ENCODE measurements at regions not wholly inside any gene's neighbourhood (a gene's known extent, or its start where the extent isn't known, plus 50 kb on each side); places are given as distances from the start of the nearest gene placed in this dataset.

GRCh38 chr1:193680247-193680923 is 494.0 kb upstream of the B3GALT2 start:
- Histone ChIP-seq H3K79me2 (ENCODE audit: insufficient read depth, low read length) (no peaks in the 10 kb centered on the region), H3K27me3 (ENCODE audit: insufficient read depth, low read length, poor library complexity) (no peaks in the 10 kb centered on the region), H3K4me2 (ENCODE audit: insufficient read depth, low read length) (no peak overlapping the region), H3K9me3 (ENCODE audit: insufficient read depth, low read length, severe bottlenecking) (no peaks in the 10 kb centered on the region), H3K36me3 (ENCODE audit: insufficient read depth, low read length) (no peaks in the 10 kb centered on the region), H3K4me1 (ENCODE audit: insufficient read depth, low read length) (no peaks in the 10 kb centered on the region), H3K27ac (ENCODE audit: low read length) (no peak overlapping the region), H2AFZ (ENCODE audit: low read depth, low read length) (no peak overlapping the region), H4K20me1 (ENCODE audit: insufficient read depth, low read length) (no peaks in the 10 kb centered on the region), H3K4me3 (ENCODE audit: low read depth in 1 of 2, low read length in 2 of 2) (no peak overlapping the region), H3K9ac (ENCODE audit: low read depth, low read length) (no peak overlapping the region)
- DNase-seq (no peak), ATAC-seq (ENCODE audit: insufficient read depth, low read depth) (no peak)
- TF ChIP-seq EZH2 (IDR thresholded peaks at IDR 0.05; ENCODE audit: borderline replicate concordance, low read depth, low read length, severe bottlenecking), result no peak
- TF ChIP-seq, protein P1, sequence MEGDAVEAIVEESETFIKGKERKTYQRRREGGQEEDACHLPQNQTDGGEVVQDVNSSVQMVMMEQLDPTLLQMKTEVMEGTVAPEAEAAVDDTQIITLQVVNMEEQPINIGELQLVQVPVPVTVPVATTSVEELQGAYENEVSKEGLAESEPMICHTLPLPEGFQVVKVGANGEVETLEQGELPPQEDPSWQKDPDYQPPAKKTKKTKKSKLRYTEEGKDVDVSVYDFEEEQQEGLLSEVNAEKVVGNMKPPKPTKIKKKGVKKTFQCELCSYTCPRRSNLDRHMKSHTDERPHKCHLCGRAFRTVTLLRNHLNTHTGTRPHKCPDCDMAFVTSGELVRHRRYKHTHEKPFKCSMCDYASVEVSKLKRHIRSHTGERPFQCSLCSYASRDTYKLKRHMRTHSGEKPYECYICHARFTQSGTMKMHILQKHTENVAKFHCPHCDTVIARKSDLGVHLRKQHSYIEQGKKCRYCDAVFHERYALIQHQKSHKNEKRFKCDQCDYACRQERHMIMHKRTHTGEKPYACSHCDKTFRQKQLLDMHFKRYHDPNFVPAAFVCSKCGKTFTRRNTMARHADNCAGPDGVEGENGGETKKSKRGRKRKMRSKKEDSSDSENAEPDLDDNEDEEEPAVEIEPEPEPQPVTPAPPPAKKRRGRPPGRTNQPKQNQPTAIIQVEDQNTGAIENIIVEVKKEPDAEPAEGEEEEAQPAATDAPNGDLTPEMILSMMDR (IDR thresholded peaks at IDR 0.05; ENCODE audit: borderline replicate concordance, extremely low read depth, low read length, poor library complexity, severe bottlenecking), result no peak

DNA sequence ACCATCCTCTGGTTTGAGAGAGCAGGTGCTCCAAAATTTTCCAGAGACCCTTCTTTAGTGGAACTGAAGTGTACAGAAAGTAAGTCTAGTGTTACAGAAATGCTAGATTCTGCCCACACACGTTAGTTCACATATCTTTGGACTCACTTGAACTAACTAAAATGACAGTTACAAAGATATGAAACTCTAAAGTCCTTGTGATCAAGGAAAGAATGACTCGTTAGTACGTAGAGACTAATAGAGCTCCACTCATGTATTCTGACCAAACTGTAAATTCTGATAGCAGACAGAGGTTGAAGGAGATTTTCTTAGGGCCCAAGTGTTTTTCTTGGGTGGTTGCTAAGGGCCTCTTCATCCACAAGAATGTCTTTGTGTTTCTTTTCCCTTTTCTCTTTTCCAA is 491.5 kb upstream of the B3GALT2 start:
- DNase-seq (no peak), ATAC-seq (ENCODE audit: insufficient read depth, low read depth) (no peak)
- Histone ChIP-seq H3K4me2 (ENCODE audit: insufficient read depth, low read length) (no peak overlapping the region), H3K4me1 (ENCODE audit: insufficient read depth, low read length) (no peaks in the 10 kb centered on the region), H3K27ac (ENCODE audit: low read length) (no peak overlapping the region), H3K9ac (ENCODE audit: low read depth, low read length) (no peak overlapping the region), H3K36me3 (ENCODE audit: insufficient read depth, low read length) (no peaks in the 10 kb centered on the region), H3K79me2 (ENCODE audit: insufficient read depth, low read length) (no peaks in the 10 kb centered on the region), H3K4me3 (ENCODE audit: low read depth in 1 of 2, low read length in 2 of 2) (no peak overlapping the region), H2AFZ (ENCODE audit: low read depth, low read length) (no peak overlapping the region), H4K20me1 (ENCODE audit: insufficient read depth, low read length) (no peaks in the 10 kb centered on the region), H3K27me3 (ENCODE audit: insufficient read depth, low read length, poor library complexity) (no peaks in the 10 kb centered on the region), H3K9me3 (ENCODE audit: insufficient read depth, low read length, severe bottlenecking) (no peaks in the 10 kb centered on the region)
- TF ChIP-seq EZH2 (IDR thresholded peaks at IDR 0.05; ENCODE audit: borderline replicate concordance, low read depth, low read length, severe bottlenecking), result no peak
- TF ChIP-seq, protein P1 (IDR thresholded peaks at IDR 0.05; ENCODE audit: borderline replicate concordance, extremely low read depth, low read length, poor library complexity, severe bottlenecking), result no peak

DNA sequence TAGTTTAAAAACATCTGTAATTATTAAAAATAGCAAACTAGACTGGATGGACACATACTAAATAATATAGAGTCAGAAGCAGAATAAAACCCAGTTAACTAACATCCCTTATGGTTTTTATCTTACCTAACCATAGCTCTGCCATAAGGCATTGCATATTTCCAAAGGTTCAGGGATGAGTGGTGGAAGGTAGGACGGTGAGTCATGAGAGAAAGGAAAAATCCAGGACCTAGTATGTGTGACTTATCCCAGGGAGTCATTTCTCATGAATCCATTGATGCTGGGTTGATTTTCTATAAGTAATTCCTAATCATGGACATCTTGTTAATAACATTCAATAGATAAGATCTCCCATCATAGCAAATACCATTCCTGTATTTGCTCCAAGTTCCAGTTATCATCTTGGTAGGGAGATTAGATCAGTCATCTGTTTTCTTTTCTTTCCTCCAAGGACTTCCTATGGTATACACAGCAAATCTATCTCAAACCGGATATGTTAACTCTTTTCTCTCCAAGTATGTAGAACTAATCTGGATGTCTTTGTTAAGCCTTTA is 490.7 kb upstream of the B3GALT2 start:
- H3K9me3 ChIP-seq (ENCODE audit: insufficient read depth, low read length, severe bottlenecking), result no peaks in the 10 kb centered on the region
- H3K79me2 ChIP-seq (ENCODE audit: insufficient read depth, low read length), result no peaks in the 10 kb centered on the region
- H4K20me1 ChIP-seq (ENCODE audit: insufficient read depth, low read length), result no peaks in the 10 kb centered on the region
- H3K4me1 ChIP-seq (ENCODE audit: insufficient read depth, low read length), result no peaks in the 10 kb centered on the region
- H3K27ac ChIP-seq (ENCODE audit: low read length), result no peak overlapping the region
- no peak overlapping the region for H3K4me3 ChIP-seq (ENCODE audit: low read depth in 1 of 2, low read length in 2 of 2)
- no peak overlapping the region for H3K9ac ChIP-seq (ENCODE audit: low read depth, low read length)
- no peaks in the 10 kb centered on the region for H3K27me3 ChIP-seq (ENCODE audit: insufficient read depth, low read length, poor library complexity)
- TF ChIP-seq, protein P1 (IDR thresholded peaks at IDR 0.05; ENCODE audit: borderline replicate concordance, extremely low read depth, low read length, poor library complexity, severe bottlenecking), result no peak
- no peak for TF ChIP-seq EZH2 (IDR thresholded peaks at IDR 0.05; ENCODE audit: borderline replicate concordance, low read depth, low read length, severe bottlenecking)
- no peak overlapping the region for H3K4me2 ChIP-seq (ENCODE audit: insufficient read depth, low read length)
- no peak for ATAC-seq (ENCODE audit: insufficient read depth, low read depth)
- H3K36me3 ChIP-seq (ENCODE audit: insufficient read depth, low read length), result no peaks in the 10 kb centered on the region
- H2AFZ ChIP-seq (ENCODE audit: low read depth, low read length), result no peak overlapping the region
- no peak for DNase-seq
